ENCODE measurements at regions not wholly inside any gene's neighbourhood (a gene's known extent, or its start where the extent isn't known, plus 50 kb on each side); places are given as distances from the start of the nearest gene placed in this dataset.

DNA sequence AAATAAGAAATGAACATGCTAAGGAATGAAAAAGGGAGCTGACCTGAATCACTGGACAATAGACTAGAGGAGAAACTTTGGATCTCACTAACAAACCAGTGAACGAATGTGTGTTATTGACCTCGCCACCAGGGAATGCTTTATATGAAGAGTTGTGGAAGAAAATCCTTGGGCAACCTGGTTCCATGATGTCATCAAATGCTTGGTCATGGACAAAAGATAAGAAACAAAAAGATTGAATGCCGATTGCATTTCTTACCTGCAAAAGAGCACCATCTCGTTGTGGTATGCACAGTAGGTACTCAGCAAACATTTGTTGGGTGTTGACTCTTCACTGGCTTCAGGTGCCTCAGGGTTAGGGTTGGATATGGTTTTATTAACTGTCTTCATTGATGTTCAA is 165.2 kb upstream of the TSHZ2 start:
- no peak for DNase-seq (ENCODE audit: low read depth)
- in situ Hi-C loops (cut with HindIII; ENCODE audit: low sequenced_read_pairs) = no loop called here
- no peak overlapping the region for H3K4me3 ChIP-seq (ENCODE audit: low read depth, low read length)
- TF ChIP-seq, protein P1, sequence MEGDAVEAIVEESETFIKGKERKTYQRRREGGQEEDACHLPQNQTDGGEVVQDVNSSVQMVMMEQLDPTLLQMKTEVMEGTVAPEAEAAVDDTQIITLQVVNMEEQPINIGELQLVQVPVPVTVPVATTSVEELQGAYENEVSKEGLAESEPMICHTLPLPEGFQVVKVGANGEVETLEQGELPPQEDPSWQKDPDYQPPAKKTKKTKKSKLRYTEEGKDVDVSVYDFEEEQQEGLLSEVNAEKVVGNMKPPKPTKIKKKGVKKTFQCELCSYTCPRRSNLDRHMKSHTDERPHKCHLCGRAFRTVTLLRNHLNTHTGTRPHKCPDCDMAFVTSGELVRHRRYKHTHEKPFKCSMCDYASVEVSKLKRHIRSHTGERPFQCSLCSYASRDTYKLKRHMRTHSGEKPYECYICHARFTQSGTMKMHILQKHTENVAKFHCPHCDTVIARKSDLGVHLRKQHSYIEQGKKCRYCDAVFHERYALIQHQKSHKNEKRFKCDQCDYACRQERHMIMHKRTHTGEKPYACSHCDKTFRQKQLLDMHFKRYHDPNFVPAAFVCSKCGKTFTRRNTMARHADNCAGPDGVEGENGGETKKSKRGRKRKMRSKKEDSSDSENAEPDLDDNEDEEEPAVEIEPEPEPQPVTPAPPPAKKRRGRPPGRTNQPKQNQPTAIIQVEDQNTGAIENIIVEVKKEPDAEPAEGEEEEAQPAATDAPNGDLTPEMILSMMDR (IDR thresholded peaks at IDR 0.05; ENCODE audit: low read depth, low read length, missing control alignments) = no peak

DNA sequence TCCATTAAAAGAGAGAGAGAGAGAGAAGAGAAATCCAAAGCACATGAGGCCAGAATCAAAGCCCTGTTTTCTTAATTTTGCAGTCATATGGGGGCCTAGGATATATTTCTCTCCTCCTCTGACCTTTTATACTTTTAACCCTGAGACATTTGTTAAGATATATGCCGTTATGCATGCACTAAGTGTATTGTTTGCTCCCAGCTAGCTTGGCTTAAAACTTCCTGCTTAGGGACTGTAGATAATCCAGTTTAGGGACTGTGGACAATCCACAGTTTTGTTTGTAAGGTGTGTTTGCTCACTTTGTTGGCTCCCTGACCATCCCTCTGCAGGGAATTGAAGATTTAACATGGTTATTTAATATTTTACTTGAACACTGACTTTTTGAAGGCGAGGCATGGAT is 166.3 kb upstream of the TSHZ2 start:
- DNase-seq (ENCODE audit: low read depth) = no peak
- in situ Hi-C loops (cut with HindIII; ENCODE audit: low sequenced_read_pairs) = no loop called here
- H3K4me3 ChIP-seq (ENCODE audit: low read depth, low read length) = no peak overlapping the region
- TF ChIP-seq, protein P1 (IDR thresholded peaks at IDR 0.05; ENCODE audit: low read depth, low read length, missing control alignments) = no peak

DNA sequence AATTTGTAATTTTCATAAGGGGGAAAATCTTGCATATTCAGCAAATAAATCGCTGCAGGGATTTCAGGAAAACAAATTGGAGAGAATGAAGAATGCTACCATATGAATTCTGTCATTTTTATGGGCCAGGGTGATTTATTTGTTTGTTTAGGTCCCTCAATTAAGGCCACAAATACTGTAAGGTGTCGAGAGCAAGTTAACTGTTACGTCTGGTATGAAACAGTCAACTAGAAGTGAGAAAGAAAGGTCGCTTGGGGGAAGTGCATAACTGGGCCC is 166.9 kb upstream of the TSHZ2 start:
- no peak for DNase-seq (ENCODE audit: low read depth)
- in situ Hi-C loops (cut with HindIII; ENCODE audit: low sequenced_read_pairs) = no loop called here
- H3K4me3 ChIP-seq (ENCODE audit: low read depth, low read length) = no peak overlapping the region
- TF ChIP-seq, protein P1 (IDR thresholded peaks at IDR 0.05; ENCODE audit: low read depth, low read length, missing control alignments) = no peak

DNA sequence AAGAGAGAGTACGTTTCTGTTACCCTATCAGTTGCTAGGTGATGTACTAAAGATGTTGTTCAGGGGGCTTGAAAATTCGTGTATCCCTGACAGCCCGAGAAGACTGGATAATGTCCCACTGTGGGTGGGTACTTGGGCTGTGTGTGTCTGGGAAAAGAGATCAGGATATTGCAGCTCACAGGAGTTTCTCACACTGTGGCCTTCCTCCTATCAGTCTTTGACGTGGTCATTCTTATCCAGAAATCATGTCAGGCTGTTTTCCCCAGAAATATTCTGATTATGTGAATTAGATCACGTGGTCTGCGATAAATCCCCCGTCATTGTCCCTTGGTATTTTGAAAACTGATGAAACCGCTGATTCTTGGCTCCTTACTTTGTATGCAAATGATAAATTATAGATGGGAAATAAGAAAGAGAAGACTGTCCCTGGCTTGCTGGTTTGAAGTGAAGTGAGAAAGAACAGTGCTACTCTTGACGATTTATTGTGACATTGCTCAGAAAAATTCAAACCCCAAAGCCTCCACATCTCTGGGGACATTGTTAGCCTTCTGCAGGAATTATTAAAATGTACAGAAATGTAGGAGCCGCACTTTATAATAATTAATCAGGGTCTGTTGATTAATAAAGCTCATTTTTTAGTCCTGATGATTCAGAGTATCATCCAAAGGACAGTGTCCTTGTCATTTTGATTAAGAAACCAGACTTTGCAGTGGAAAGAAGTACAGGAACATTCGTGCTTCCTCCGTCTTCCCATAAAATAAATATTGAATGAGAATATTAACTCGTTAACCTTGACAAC is 167.5 kb upstream of the TSHZ2 start:
- in situ Hi-C loops (cut with HindIII; ENCODE audit: low sequenced_read_pairs) = no loop called here
- H3K4me3 ChIP-seq (ENCODE audit: low read depth, low read length) = no peak overlapping the region
- TF ChIP-seq, protein P1 (IDR thresholded peaks at IDR 0.05; ENCODE audit: low read depth, low read length, missing control alignments) = no peak
- no peak for DNase-seq (ENCODE audit: low read depth)

DNA sequence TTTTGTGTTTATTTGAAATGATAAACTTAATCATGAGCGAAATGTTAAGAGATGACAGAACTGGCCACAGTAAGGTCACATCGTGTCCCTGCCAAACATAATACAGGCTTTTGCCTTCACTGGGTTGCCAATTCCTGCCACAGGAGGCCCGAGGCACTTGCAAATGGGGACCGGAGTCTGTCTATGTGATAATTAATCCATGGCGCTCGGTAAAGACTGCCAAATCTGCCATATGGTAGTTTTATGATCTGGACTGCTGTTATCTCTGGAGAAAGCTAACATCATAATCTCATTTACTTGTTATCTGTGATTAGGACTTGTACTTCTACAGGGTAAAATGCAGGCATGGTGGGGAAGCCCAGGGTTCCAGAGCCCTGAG is 170.5 kb upstream of the TSHZ2 start:
- no peak for DNase-seq (ENCODE audit: low read depth)
- TF ChIP-seq, protein P1 (IDR thresholded peaks at IDR 0.05; ENCODE audit: low read depth, low read length, missing control alignments) = no peak
- in situ Hi-C loops (cut with HindIII; ENCODE audit: low sequenced_read_pairs) = no loop called here
- no peak overlapping the region for H3K4me3 ChIP-seq (ENCODE audit: low read depth, low read length)

DNA sequence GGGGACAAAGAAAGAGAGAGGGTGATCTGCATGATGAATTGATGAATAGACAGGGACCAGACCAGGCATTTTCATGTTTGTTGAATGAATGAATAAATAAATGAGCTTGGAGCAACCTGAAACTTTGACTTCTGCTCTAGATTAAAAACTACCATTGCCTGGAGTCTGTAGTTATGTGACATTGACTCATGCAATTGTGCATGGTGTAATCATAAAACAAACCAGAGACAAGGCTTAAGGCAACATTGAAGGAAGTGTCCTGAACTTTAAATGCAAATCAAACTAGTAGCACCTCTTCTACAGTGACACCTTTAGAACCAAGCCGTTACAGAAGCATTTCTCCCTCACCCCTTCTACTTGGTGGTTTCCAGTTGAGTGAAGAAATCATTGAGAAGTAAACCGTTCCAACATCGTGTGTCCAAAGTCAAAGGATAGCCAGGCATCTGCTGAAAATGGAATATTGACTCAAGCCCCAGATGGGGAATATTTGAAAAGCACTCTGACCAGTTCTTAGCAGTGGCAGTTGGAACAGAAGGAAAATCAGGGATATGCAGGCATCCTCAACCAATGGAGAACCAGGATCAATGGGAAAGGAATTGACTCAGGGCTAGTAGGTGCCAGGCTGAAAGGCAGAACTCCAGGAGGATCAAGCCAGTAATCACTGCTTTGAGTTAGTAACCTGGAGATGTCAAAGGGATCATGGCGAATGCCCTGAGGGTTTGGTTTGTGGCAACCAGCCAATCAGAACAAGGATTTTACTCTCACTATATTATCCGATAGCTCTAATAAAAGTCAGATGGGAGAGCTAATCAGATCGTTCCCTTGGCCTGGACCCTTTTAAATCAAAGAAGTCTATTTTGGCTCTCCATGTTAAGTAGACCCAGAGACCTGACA is 171.2 kb upstream of the TSHZ2 start:
- no peak for DNase-seq (ENCODE audit: low read depth)
- TF ChIP-seq, protein P1 (IDR thresholded peaks at IDR 0.05; ENCODE audit: low read depth, low read length, missing control alignments) = no peak
- in situ Hi-C loops (cut with HindIII; ENCODE audit: low sequenced_read_pairs) = no loop called here
- H3K4me3 ChIP-seq (ENCODE audit: low read depth, low read length) = no peak overlapping the region
